ENCODE measurements at regions not wholly inside any gene's neighbourhood (a gene's known extent, or its start where the extent isn't known, plus 50 kb on each side); places are given as distances from the start of the nearest gene placed in this dataset.

- TF ChIP-seq, protein P1, sequence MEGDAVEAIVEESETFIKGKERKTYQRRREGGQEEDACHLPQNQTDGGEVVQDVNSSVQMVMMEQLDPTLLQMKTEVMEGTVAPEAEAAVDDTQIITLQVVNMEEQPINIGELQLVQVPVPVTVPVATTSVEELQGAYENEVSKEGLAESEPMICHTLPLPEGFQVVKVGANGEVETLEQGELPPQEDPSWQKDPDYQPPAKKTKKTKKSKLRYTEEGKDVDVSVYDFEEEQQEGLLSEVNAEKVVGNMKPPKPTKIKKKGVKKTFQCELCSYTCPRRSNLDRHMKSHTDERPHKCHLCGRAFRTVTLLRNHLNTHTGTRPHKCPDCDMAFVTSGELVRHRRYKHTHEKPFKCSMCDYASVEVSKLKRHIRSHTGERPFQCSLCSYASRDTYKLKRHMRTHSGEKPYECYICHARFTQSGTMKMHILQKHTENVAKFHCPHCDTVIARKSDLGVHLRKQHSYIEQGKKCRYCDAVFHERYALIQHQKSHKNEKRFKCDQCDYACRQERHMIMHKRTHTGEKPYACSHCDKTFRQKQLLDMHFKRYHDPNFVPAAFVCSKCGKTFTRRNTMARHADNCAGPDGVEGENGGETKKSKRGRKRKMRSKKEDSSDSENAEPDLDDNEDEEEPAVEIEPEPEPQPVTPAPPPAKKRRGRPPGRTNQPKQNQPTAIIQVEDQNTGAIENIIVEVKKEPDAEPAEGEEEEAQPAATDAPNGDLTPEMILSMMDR (IDR thresholded peaks at IDR 0.05): no peak
- TF ChIP-seq POLR2A (IDR thresholded peaks at IDR 0.05): no peak
These were observed 314.5 kb downstream of the GPAT3 start for GRCh38 chr4:83850435-83850834.

All from tibial nerve (tissue), 3 donors.